Stimulated activated CD4-positive, alpha-beta T cell treated with anti-CD3 and anti-CD28 coated beads, Interleukin-15, amount 100 ng/mL, for 1 hour (primary cell): ENCODE measurements at regions not wholly inside any gene's neighbourhood (a gene's known extent, or its start where the extent isn't known, plus 50 kb on each side); places are given as distances from the start of the nearest gene placed in this dataset.

ENCODE experiments used
- DNase-seq, 2 donors: peaks; one replicate each; pipeline ENCODE4 v3.0.0-alpha.2; 2020; ENCODE audit warnings: low read depth in 1 of 2, low spot score in 1 of 2

- DNase-seq, result no peak
Measured at GRCh38 chrX:16488959-16489358, 161.0 kb upstream of the S100G start.

GRCh38 chrX:16491461-16491860, 158.5 kb upstream of the S100G start:
- DNase-seq, result no peak

- DNase-seq, result no peak
Measured at GRCh38 chrX:16496175-16496574, 153.8 kb upstream of the S100G start.

DNA sequence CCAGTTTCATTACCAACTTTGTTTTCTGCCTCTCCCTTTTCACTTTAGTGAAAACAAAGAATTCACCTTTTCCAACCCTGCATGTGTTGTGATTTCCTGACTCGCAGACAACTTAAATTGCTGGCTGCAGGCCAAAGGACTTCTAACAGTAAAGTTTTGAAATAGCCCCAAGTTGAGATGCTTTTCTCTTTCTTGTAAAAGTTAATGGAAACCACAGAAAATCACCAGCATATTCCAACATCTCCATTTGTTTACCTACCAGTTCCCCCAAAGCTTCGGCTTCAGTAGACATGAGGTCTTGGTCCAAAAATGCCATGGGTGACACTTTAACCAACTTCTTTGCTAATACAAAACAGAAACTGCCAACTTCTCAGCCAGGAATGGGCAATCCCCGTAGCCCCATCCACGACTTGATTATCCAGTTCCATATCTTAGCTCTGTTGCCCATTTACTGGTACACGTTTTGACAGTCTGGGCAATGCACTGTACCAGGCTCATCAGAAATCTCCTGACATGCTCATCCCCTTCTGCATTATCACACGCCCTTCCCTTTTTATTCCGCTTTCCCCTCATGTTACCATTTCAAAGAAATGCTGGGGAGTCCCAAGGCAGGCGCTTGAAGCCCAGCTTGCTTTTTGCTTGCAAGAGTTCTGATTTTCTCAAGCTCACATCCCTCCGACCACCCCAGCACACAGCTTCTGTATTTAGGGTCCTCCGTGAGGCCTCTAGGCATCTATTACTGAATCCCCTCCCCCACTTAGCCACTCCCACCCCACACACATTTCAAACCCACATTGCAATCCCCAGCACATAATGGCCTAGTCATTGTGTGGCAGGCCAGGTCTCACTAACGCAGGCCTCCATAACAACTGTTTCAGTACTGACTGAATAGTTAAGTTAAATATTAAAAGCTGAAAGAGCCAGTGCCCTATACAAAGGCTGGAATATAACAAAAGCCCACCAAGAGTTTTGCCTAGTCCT, 137.9 kb upstream of the S100G start:
- DNase-seq, result no peak

GRCh38 chrX:16516232-16516876, 133.6 kb upstream of the S100G start:
- no peak for DNase-seq

- DNase-seq, result no peak
Measured at GRCh38 chrX:16517039-16517605, 132.8 kb upstream of the S100G start.

DNA sequence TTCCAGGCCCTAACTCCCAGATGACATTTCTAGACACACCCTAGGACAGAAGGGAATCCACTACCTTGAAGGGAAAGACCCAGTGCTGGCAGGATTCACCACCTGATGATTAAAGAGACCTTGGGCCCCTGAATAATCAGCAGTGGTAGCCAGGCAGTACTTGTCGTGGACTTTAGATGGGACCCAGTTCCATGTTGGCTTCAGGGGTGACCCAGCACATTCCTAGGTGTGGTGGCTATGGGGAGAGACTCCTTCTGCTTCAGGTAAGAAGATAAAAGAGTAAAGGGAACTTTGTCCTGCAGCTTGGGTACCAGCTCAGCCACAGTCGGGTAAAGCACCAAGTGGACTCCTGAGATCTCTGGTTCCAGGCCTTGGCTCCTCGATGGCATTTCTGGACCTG, 131.8 kb upstream of the S100G start:
- no peak for DNase-seq

DNA sequence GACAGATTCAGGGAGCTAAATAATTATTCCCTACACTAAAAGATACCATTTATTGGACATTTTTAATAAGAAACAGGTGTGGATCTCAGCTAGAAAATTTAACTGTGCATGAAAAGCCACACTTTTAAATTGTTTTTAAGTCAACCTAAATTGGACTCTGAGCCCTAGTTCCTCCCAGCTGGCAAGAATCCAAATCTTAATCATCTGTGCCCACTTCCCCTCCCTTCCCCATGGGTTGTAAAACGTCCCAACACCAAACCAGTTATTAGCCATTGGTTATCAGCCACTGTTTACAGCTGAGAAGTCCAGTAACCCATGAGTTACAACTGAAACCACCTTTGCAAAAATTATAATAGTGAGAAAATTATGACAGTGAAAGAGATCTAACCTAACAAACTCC, 125.6 kb upstream of the S100G start:
- DNase-seq, result no peak

DNA sequence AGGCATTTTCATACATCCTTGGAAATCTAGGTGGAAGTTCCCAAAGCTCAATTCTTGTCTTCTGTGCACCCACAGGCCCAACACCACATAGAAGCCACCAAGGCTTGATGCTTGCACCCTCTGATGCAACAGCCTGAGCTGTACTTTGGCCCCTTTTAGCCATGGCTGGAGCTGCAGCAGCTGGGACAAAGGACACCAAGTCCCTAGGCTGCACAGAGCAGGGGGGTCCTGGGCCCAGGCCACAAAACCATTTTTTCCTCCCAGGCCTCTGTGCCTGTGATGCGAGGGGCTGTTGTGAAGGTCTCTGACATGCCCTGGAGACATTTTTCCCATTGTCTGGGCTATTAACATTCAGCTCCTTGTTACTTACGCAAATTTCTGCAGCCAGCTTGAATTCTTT, 124.0 kb upstream of the S100G start:
- no peak for DNase-seq

DNA sequence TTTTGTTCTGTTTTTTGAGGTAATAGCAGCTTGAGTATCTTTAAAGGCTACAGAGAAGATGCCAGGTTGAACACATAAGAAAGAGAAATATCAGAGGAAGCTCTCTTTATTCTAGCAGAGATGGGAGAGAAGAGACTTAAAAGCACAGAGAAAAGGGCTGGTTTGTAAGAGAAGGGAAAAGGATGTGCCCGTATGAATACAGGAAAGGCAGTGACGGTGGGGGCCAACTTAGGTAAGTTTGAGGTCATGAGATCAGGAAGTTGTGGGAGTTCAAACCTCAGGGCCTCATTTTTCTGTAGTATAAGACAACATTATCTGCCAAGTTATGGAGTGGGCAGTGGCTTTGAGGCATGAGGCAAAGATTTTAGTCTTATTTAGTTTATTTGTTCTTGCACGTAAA, 121.3 kb upstream of the S100G start:
- DNase-seq, result no peak
